ENCODE measurements at regions not wholly inside any gene's neighbourhood (a gene's known extent, or its start where the extent isn't known, plus 50 kb on each side); places are given as distances from the start of the nearest gene placed in this dataset.
"Not testable (repeated sequence)": the region's sequence is repeated elsewhere in the genome, so short reads cannot be mapped to it uniquely, and the experiment has no call there.

GRCh38 chr11:19625438-19625837 is 87.2 kb upstream of the NAV2 start:
- no peak for DNase-seq

GRCh38 chr11:19617696-19618523 is 94.7 kb upstream of the NAV2 start:
- no peak for DNase-seq

GRCh38 chr11:19615341-19616183 is 97.1 kb upstream of the NAV2 start:
- DNase-seq = no peak

GRCh38 chr11:19614370-19614940 is 98.2 kb upstream of the NAV2 start:
- DNase-seq = no peak

GRCh38 chr11:19612025-19612424 is 100.6 kb upstream of the NAV2 start:
- not testable (repeated sequence) for DNase-seq

GRCh38 chr11:19607656-19608360 is 104.8 kb upstream of the NAV2 start:
- DNase-seq = no peak

- no peak for DNase-seq
These were observed 105.6 kb upstream of the NAV2 start for GRCh38 chr11:19606856-19607655.

- DNase-seq = no peak
These were observed 106.9 kb upstream of the NAV2 start for GRCh38 chr11:19605520-19606371.

GRCh38 chr11:19604679-19605375 is 107.8 kb upstream of the NAV2 start:
- DNase-seq = no peak

GRCh38 chr11:19603771-19604170 is 108.9 kb upstream of the NAV2 start:
- DNase-seq = no peak

GRCh38 chr11:19602891-19603290 is 109.7 kb upstream of the NAV2 start:
- DNase-seq = no peak

GRCh38 chr11:19602406-19602805 is 110.2 kb upstream of the NAV2 start:
- no peak for DNase-seq

- no peak for DNase-seq
These were observed 111.4 kb upstream of the NAV2 start for GRCh38 chr11:19601235-19601634.

GRCh38 chr11:19599681-19600080 is 113.0 kb upstream of the NAV2 start:
- DNase-seq = no peak

GRCh38 chr11:19598876-19599486 is 113.7 kb upstream of the NAV2 start:
- no peak for DNase-seq

- DNase-seq = no peak
These were observed 114.2 kb upstream of the NAV2 start for GRCh38 chr11:19598456-19598855.

- no peak for DNase-seq
These were observed 114.8 kb upstream of the NAV2 start for GRCh38 chr11:19597876-19598275.

GRCh38 chr11:19597206-19597605 is 115.4 kb upstream of the NAV2 start:
- DNase-seq = no peak

GRCh38 chr11:19595840-19596751 is 116.5 kb upstream of the NAV2 start:
- no peak for DNase-seq

All from T-helper 1 cell (primary cell).